ENCODE measurements at regions not wholly inside any gene's neighbourhood (a gene's known extent, or its start where the extent isn't known, plus 50 kb on each side); places are given as distances from the start of the nearest gene placed in this dataset.

DNA sequence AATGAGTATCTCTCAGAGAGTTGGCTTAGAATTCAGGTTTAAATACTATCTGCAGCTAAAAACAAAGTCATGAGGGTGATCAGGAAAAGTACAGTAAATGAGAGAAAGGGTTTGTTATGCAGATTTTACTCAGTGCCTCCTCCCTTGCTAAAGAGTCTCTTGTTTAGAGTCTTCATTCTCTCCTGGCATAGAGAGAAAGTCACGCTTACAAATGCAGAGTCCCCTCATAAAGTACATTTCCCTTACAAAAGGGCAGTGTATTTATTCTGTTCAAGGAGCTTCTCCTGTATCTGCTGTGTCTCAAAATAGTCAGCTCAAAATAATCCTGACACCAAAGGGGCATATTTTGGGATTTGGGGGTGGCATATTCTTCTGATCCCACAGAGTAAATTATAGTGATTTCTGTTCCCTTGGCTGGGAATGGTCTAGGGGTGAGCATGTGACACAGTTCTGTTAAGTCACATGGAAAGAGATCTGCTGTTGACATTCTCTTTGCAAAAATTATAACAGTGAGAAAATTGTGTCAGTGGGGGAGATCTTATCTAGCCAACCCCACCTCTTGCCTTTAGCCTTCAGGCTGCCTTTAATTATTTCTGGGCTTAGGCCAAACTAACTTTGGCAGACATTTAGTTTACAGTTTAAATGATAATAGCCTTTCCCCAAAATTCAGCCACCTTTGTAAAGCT, 102.9 kb downstream of the MTNR1B start:
- TF ChIP-seq TAF1 (IDR thresholded peaks at IDR 0.05; ENCODE audit: borderline replicate concordance, low read depth, low read length) (no peak), RCOR1 (IDR thresholded peaks at IDR 0.05; ENCODE audit: low read length) (no peak), CTCF (IDR thresholded peaks at IDR 0.05) (no peak), EZH2phosphoT487 (IDR thresholded peaks at IDR 0.05; ENCODE audit: borderline replicate concordance, low read depth) (no peak), SMC3 (IDR thresholded peaks at IDR 0.05; ENCODE audit: low read depth, low read length) (no peak), FOXJ3 (CRISPR knock-in tag; IDR thresholded peaks at IDR 0.05) (no peak)
- TF ChIP-seq, protein P1, sequence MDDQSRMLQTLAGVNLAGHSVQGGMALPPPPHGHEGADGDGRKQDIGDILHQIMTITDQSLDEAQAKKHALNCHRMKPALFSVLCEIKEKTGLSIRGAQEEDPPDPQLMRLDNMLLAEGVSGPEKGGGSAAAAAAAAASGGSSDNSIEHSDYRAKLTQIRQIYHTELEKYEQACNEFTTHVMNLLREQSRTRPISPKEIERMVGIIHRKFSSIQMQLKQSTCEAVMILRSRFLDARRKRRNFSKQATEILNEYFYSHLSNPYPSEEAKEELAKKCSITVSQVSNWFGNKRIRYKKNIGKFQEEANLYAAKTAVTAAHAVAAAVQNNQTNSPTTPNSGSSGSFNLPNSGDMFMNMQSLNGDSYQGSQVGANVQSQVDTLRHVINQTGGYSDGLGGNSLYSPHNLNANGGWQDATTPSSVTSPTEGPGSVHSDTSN (IDR thresholded peaks at IDR 0.05), result no peak

Measured in SK-N-SH (cell line).